ENCODE measurements at regions not wholly inside any gene's neighbourhood (a gene's known extent, or its start where the extent isn't known, plus 50 kb on each side); places are given as distances from the start of the nearest gene placed in this dataset.

DNA sequence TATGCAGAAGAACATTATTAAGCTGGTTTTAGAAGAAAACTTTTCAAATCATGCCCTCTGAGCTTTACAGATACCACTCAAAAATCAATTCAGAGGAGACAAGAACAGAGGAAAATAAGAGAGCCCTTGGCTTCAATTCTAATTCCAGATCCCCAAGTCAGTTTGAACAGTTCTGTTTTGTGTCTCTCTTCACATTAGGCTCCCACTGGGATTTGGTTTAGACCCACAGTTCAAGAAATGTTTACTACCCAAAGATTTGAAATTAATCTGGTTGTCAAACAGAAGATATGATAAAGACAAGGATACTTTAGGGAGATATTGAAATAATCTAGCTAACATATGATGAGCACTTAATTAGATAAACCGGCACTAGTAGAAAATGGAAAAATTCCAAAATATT, 329.5 kb downstream of the RAD51AP2 start:
- H3K79me2 ChIP-seq (ENCODE audit: low read depth): no peaks in the 10 kb centered on the region
- H3K27me3 ChIP-seq (ENCODE audit: insufficient read depth, low read depth): no peaks in the 10 kb centered on the region
- no peak overlapping the region for H3K4me2 ChIP-seq
- ChIA-PET CTCF (no interaction called here), POLR2A (ENCODE audit: unreplicated experiment) (no interaction called here)
- H3K9me3 ChIP-seq (ENCODE audit: insufficient read depth, low read depth): no peaks in the 10 kb centered on the region
- no peaks in the 10 kb centered on the region for H4K20me1 ChIP-seq (ENCODE audit: insufficient read depth)
- no peak for DNase-seq
- no peaks in the 10 kb centered on the region for H3F3A ChIP-seq (ENCODE audit: insufficient read depth, low read depth)
- H3K4me3 ChIP-seq: no peak overlapping the region
- no peak overlapping the region for H2AFZ ChIP-seq
- intact Hi-C loops (cut with micrococcal nuclease; ENCODE audit: unreplicated experiment): no loop called here
- no peaks in the 10 kb centered on the region for H3K9me2 ChIP-seq (ENCODE audit: insufficient read depth)
- no peaks in the 10 kb centered on the region for H3K36me3 ChIP-seq (ENCODE audit: low read depth)
- H3K4me1 ChIP-seq (replicated peaks; ENCODE audit: insufficient read depth): no peaks in the 10 kb centered on the region
- H3K27ac ChIP-seq: no peak overlapping the region
- TF ChIP-seq CTCF (conservative IDR thresholded peaks at IDR 0.05): no peak
- TF ChIP-seq EZH2 (IDR thresholded peaks at IDR 0.05; ENCODE audit: low read depth): no peak
- no TSS peak for BruUV-seq (replicated peaks)

- TF ChIP-seq EZH2 (IDR thresholded peaks at IDR 0.05; ENCODE audit: low read depth) (no peak), CTCF (conservative IDR thresholded peaks at IDR 0.05) (no peak)
- Histone ChIP-seq H3K27me3 (ENCODE audit: insufficient read depth, low read depth) (no peaks in the 10 kb centered on the region), H3F3A (ENCODE audit: insufficient read depth, low read depth) (no peaks in the 10 kb centered on the region), H2AFZ (no peak overlapping the region), H3K9me2 (ENCODE audit: insufficient read depth) (no peaks in the 10 kb centered on the region), H4K20me1 (ENCODE audit: insufficient read depth) (no peaks in the 10 kb centered on the region), H3K36me3 (ENCODE audit: low read depth) (no peaks in the 10 kb centered on the region), H3K27ac (no peak overlapping the region), H3K4me3 (no peak overlapping the region), H3K4me2 (no peak overlapping the region), H3K4me1 (replicated peaks; ENCODE audit: insufficient read depth) (no peaks in the 10 kb centered on the region), H3K9me3 (ENCODE audit: insufficient read depth, low read depth) (no peaks in the 10 kb centered on the region), H3K79me2 (ENCODE audit: low read depth) (no peaks in the 10 kb centered on the region)
- intact Hi-C loops (cut with micrococcal nuclease; ENCODE audit: unreplicated experiment): no loop called here
- ChIA-PET POLR2A (ENCODE audit: unreplicated experiment) (no interaction called here), CTCF (no interaction called here)
- BruUV-seq (replicated peaks): no TSS peak
- DNase-seq: no peak
Measured at GRCh38 chr2:17184512-17184911, 333.7 kb downstream of the RAD51AP2 start.

- BruUV-seq (replicated peaks): no TSS peak
- Histone ChIP-seq H3F3A (ENCODE audit: insufficient read depth, low read depth) (no peaks in the 10 kb centered on the region), H3K4me3 (no peak overlapping the region), H3K4me1 (replicated peaks; ENCODE audit: insufficient read depth) (no peaks in the 10 kb centered on the region), H3K9me3 (ENCODE audit: insufficient read depth, low read depth) (no peaks in the 10 kb centered on the region), H3K36me3 (ENCODE audit: low read depth) (no peaks in the 10 kb centered on the region), H2AFZ (no peak overlapping the region), H3K9me2 (ENCODE audit: insufficient read depth) (no peaks in the 10 kb centered on the region), H3K27ac (no peak overlapping the region), H4K20me1 (ENCODE audit: insufficient read depth) (no peaks in the 10 kb centered on the region), H3K4me2 (no peak overlapping the region), H3K79me2 (ENCODE audit: low read depth) (no peaks in the 10 kb centered on the region), H3K27me3 (ENCODE audit: insufficient read depth, low read depth) (no peaks in the 10 kb centered on the region)
- intact Hi-C loops (cut with micrococcal nuclease; ENCODE audit: unreplicated experiment): no loop called here
- ChIA-PET POLR2A (ENCODE audit: unreplicated experiment) (no interaction called here), CTCF (no interaction called here)
- no peak for DNase-seq
- no peak for TF ChIP-seq EZH2 (IDR thresholded peaks at IDR 0.05; ENCODE audit: low read depth)
- no peak for TF ChIP-seq CTCF (conservative IDR thresholded peaks at IDR 0.05)
Measured at GRCh38 chr2:17182399-17182798, 335.8 kb downstream of the RAD51AP2 start.

Measured in PC-9 (cell line).